GM12892 (cell line): ENCODE measurements at regions not wholly inside any gene's neighbourhood (a gene's known extent, or its start where the extent isn't known, plus 50 kb on each side); places are given as distances from the start of the nearest gene placed in this dataset.

Experiments used
- DNase-seq: peaks from one replicate; pipeline ENCODE4 v3.0.0; 2011; ENCODE audit not compliant: insufficient read length
- FAIRE-seq: peaks from 2 replicates; lab custom pipeline; 2011; peaks lifted over from hg19 to GRCh38; lab: Jason Lieb, UNC
- POLR2A ChIP-seq: IDR thresholded peaks from 2 replicates; pipeline ENCODE4 v1.6.1; 2011; ENCODE audit warnings: low read depth, low read length, control low read depth
- POLR2AphosphoS5 ChIP-seq: IDR thresholded peaks from 2 replicates; pipeline ENCODE4 v1.6.1; 2011; ENCODE audit warnings: low read depth, low read length, control low read depth
- TAF1 ChIP-seq: IDR thresholded peaks from 2 replicates; pipeline ENCODE4 v1.6.1; 2011; ENCODE audit warnings: low read depth, mild to moderate bottlenecking, control low read depth, low read length, borderline replicate concordance

DNA sequence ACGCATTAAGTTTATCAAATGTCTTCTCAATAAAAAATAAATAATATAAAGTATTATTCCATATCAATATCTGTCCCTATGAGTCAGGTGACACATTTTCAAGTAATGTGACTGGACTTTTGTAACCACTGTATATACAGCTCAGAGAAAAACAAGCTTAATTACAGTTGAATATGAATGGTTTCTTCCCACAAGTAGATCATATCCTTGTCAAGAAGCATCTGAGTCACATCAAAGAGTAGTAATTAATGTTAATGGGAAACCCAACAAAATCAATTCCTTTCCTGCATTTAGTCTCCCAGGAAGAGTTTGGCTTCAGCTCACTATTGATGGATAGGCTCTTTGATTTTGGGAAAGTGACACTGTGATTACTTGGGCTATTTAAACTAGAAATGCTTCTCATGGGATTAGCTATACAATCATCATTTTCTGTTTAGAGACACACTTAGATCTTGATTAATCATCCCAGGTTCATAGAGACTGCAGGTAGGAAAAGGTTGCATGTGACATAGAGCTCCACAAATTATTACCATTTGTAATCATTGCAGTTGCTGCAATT is 292.9 kb downstream of the GABRG2 start:
- DNase-seq (no peak), FAIRE-seq (no peak)
- TF ChIP-seq POLR2A (no peak), POLR2AphosphoS5 (no peak), TAF1 (no peak)

DNA sequence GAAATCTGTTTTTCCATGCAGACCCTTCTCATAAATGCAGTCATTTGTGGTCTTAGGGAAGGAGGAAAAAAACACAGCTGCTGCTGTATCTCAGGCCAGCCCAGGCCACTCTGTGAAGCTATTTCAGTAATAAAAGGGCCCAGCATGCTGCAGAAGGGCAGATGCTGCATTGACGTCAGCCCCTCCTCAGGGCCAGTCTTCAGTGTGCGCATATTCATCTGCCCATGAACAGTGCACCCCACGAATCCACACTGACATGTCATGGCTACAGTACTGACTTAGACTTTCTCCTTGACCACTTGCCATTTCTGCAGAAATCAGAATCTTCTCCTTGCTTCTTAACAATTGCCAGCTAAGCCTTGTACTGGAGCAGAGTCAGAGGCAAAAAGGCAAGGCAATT is 304.7 kb downstream of the GABRG2 start:
- TF ChIP-seq POLR2A: no peak
- no peak for TF ChIP-seq TAF1
- no peak for TF ChIP-seq POLR2AphosphoS5
- DNase-seq (no peak), FAIRE-seq (no peak)

DNA sequence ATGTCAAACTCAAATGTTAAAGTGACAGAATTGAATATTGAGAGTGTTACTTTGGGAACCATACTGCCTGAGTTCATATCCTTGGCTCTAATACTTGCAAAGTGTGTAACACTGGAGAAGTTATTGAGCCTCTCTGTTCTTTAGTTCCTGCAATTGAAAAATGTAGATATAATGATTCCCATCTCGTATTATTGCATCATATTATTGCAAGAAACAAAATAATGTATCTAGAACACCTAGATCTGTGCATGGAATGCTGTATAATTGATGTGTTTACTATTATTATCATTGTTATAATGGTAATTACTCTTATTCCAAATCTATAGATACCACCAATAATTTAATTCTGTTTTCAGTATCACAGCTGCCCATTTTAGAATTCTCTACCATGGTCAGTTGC is 310.3 kb downstream of the GABRG2 start:
- DNase-seq: no peak
- TF ChIP-seq POLR2AphosphoS5: no peak
- no peak for TF ChIP-seq TAF1
- no peak for TF ChIP-seq POLR2A
- no peak for FAIRE-seq

DNA sequence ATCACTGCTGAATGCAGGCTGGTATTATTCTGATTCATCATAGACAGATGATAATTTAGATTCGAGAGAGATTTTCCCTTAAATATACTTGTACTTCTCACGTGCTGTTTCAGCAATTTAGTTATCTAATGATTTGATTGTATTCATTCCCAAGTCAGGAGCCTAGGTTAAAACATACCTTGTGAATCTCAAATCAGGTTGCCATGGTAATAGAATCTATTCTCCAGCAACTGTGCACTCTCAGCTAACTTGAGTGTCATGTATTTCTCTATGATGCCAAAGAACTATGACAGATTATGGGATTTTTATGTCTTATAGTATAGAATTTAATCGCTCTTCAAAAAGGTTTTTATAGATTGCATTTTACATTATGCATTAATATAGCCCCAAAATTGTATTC is 315.3 kb downstream of the GABRG2 start:
- FAIRE-seq: no peak
- TF ChIP-seq POLR2A: no peak
- TF ChIP-seq TAF1: no peak
- DNase-seq: no peak

DNA sequence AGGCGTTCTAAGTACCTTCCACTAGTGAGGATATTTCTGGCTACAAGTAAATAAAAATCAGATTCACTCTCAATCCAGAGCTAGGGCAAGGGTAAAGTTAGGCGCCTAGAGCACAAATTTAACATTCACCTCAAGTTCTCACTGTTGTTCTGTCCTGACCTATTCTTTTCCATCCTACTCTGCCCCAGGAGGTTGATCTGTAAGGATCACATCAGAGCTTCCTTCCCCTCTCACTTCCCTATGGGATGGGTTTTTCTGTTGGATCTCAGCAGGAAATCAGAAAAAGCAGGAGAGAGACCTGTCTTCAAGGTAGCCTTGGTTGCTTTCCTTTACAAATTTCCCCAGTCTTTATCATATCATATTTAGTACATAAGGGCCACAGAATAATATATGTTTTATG is 316.7 kb downstream of the GABRG2 start:
- no peak for DNase-seq
- TF ChIP-seq POLR2AphosphoS5: no peak
- TF ChIP-seq TAF1: no peak
- TF ChIP-seq POLR2A: no peak
- no peak for FAIRE-seq

DNA sequence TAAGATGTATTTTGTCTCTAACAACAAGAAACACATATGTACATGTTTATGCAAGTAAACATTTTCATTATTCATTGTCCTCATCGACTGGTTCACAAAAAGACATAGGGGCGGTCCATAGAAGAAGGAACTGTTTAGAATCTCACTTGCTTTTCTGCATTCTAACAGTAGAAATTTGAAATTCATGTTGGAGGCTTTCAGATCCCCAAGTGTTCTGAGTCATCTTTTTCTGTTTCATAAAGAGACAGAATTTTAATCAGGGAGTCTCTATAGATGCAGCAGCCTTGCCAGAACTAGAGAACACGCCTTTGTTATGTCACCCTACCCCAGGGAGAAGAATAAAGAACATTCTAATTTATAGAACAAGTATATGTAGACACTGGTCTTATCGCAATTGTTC is 324.3 kb downstream of the GABRG2 start:
- DNase-seq (no peak), FAIRE-seq (no peak)
- TF ChIP-seq POLR2A (no peak), POLR2AphosphoS5 (no peak), TAF1 (no peak)

DNA sequence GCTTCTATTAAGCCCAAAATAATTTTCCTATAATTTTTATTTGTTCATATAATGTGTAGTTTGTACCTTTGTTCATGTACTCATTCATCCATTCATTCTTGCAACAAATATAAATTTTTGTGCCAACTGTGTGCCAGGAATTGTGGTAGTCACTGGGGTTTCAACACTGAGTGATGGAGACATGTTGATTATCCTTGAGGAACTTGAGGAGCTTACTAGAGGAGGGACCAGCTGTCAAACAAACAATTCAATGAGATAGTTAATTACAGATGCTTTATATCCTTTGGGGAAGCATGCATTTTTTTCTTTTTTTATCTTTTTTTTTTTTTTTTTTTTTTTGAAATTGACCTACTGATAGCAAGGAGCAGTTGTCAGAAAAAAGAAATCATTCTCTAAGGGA is 324.8 kb downstream of the GABRG2 start:
- no peak for FAIRE-seq
- TF ChIP-seq POLR2AphosphoS5: no peak
- no peak for TF ChIP-seq TAF1
- no peak for TF ChIP-seq POLR2A
- no peak for DNase-seq

DNA sequence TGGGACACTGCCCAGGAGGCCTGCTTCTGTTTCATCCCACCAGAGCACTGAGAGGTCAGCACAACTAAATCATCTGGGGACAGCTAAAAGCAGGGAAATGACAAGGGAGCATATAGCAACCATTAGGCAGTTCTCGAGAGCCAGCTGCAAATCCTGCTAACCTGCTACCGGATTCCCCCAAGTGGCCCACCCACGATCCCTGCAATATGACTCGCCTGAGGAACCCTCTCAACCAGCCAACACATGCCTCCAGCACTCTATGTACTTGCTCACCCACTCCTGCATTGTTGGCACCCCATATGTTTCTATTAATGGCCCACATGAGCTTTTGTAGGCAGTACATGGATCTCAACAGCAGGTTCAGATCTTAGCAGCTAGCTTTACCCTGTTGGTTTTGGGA is 326.0 kb downstream of the GABRG2 start:
- FAIRE-seq (no peak), DNase-seq (no peak)
- TF ChIP-seq POLR2A: no peak
- TF ChIP-seq TAF1: no peak
- no peak for TF ChIP-seq POLR2AphosphoS5

DNA sequence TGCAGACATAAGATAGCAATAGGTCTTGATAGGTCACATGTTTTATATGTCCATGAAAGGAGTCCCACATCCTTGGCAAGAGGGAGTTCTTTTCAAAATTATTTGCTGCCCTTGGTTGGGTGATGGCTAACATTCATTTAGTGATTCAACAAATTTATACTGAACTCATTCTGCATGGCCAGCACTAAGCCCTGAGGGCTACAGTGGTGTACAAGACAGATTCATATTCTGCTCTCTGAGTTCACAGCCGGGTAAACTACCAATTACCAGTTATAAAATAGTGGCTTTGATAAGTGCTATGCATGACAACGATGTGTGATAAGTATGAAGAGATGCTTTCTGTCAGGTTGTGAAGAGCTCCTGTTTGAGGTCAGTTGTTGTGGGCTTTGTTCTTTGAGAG is 340.0 kb downstream of the GABRG2 start:
- TF ChIP-seq POLR2AphosphoS5 (no peak), TAF1 (no peak), POLR2A (no peak)
- DNase-seq (no peak), FAIRE-seq (no peak)

DNA sequence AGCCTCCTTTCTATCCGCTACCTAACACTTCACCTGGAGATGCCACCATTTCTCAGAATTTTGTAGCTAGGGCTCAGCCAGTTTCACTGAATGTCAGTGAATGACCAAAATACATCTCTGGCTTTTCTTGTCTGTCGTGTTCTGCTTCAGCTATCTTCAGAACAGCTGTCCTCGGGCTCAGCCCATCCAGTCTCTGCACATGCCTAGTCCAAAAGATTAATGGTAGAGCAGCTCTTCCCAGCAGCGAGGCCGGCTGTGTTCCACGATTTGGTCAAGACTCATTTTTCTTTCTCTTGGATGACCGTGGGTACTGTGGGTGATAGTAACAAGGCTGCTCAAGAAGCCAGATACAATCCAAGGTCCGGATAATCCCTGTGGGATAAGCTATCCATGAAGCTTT is 342.8 kb downstream of the GABRG2 start:
- FAIRE-seq (no peak), DNase-seq (no peak)
- TF ChIP-seq POLR2A (no peak), POLR2AphosphoS5 (no peak), TAF1 (no peak)

DNA sequence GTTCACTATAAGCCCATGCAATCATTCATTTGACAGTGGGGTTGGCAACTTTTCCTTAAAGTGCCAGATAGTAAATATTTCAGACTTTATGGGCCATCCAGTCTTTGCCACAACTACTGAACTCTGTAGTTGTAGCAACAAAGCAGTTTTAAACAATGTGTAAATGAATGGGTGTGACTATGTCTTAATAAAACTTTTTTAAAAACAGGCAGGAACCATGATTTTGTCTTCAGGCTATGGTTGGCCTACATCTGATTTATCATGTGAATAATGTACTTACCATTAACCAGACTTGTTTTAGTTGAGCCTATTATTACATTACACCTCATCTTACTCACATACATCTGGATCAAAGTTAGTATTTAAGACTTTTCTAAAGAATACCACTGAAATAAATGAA is 361.6 kb downstream of the GABRG2 start:
- DNase-seq (no peak), FAIRE-seq (no peak)
- no peak for TF ChIP-seq TAF1

DNA sequence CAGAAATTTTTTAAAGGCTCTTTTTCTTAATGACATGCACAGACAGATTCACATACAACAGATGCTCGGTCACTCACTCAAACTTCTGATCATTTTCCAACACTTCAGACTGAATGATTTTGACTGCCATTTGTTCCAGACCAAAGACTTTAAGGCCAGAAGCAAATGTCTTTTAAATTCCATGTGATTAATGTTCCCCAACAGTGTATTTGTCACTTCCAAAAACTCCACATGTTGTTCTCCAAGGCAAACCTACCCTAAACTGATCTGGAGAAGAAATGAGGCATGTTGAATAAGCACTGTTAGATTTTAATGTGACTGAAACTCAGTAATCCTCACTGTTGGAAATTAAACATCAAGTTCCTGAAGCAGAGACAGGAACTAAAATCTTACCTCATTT is 366.7 kb downstream of the GABRG2 start:
- FAIRE-seq (no peak), DNase-seq (no peak)
- TF ChIP-seq POLR2AphosphoS5: no peak
- TF ChIP-seq POLR2A: no peak
- TF ChIP-seq TAF1: no peak

DNA sequence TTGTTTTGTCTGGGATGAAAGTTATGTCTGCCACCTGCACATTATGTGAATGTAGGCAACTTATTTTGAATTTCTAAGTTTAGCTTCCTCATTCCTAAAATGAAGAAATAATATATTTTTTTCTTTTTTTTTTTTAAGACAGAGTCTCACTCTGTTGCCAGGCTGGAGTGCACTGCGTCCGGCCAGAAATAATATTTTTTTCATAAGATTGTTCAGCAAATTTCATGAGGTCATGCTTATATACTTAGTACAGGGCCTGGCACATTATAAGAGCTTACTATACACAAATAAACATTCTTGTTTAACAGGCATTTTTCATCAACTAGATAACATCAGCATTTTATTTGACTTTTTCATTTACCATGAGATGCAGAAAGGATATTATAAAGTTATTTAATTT is 368.5 kb downstream of the GABRG2 start:
- FAIRE-seq: no peak
- TF ChIP-seq TAF1 (no peak), POLR2A (no peak), POLR2AphosphoS5 (no peak)
- DNase-seq: no peak
